Subcutaneous abdominal adipose tissue (tissue), 5 donors: ENCODE measurements at regions not wholly inside any gene's neighbourhood (a gene's known extent, or its start where the extent isn't known, plus 50 kb on each side); places are given as distances from the start of the nearest gene placed in this dataset.

Experiments used
- H3K27ac ChIP-seq: one replicate; pipeline ENCODE4 v1.7.0; 2013; ENCODE audit warnings: low read depth, mild to moderate bottlenecking, inconsistent platforms, low read length, moderate library complexity
- H3K27me3 ChIP-seq, 5 donors: one replicate each; pipeline ENCODE4 v1.7.0; 2013; ENCODE audit warnings: low read length in 5 of 5, inconsistent platforms in 1 of 5; ENCODE audit not compliant: control insufficient read depth in 5 of 5, insufficient read depth in 4 of 5
- H3K36me3 ChIP-seq, 5 donors: one replicate each; pipeline ENCODE4 v1.7.0; 2013; ENCODE audit warnings: low read length in 5 of 5; ENCODE audit not compliant: control insufficient read depth in 5 of 5, insufficient read depth in 5 of 5
- H3K4me1 ChIP-seq, 5 donors: one replicate each; pipeline ENCODE4 v1.7.0; 2013; ENCODE audit warnings: low read length in 5 of 5, mild to moderate bottlenecking in 3 of 5, moderate library complexity in 1 of 5; ENCODE audit not compliant: control insufficient read depth in 5 of 5, insufficient read depth in 5 of 5
- H3K4me3 ChIP-seq, 5 donors: one replicate each; pipeline ENCODE4 v1.7.0; 2013; ENCODE audit warnings: low read length in 5 of 5, low read depth in 1 of 5
- H3K9ac ChIP-seq, 5 donors: one replicate each; pipeline ENCODE4 v1.7.0; 2013; ENCODE audit warnings: low read length in 5 of 5, mild to moderate bottlenecking in 4 of 5, moderate library complexity in 3 of 5
- H3K9me3 ChIP-seq, 5 donors: one replicate each; pipeline ENCODE4 v1.7.0; 2013; ENCODE audit warnings: low read length in 5 of 5; ENCODE audit not compliant: control insufficient read depth in 5 of 5
- donor health status: healthy.
- donor health status: healthy.
- donor health status: healthy.
- donor health status: healthy.
- donor health status: healthy.

- Histone ChIP-seq H3K27ac (no peak overlapping the region), H3K9me3 (no peaks in the 10 kb centered on the region), H3K4me3 (no peak overlapping the region), H3K27me3 (no peaks in the 10 kb centered on the region), H3K36me3 (no peaks in the 10 kb centered on the region), H3K9ac (no peak overlapping the region), H3K4me1 (peaks cover 3 to 20% (median 15%) of the 10 kb centered on the region in 5 donors)
Measured at GRCh38 chr16:79651363-79651762, 50.8 kb upstream of the MAF start.
